ENCODE measurements at regions not wholly inside any gene's neighbourhood (a gene's known extent, or its start where the extent isn't known, plus 50 kb on each side); places are given as distances from the start of the nearest gene placed in this dataset.

GRCh38 chr9:106023455-106023854 lies 329.1 kb downstream of the TMEM38B start:
- no peak for TF ChIP-seq CTCF (IDR thresholded peaks at IDR 0.05; ENCODE audit: low read depth, low read length)
- no peak for TF ChIP-seq MAX (IDR thresholded peaks at IDR 0.05; ENCODE audit: low read depth, low read length)
- no peak for TF ChIP-seq POLR2A (IDR thresholded peaks at IDR 0.05; ENCODE audit: extremely low read depth, insufficient read length)
- no peak for TF ChIP-seq MYC (IDR thresholded peaks at IDR 0.05; ENCODE audit: low read depth, low read length)

Data from NB4 (cell line).